Neural progenitor cell (in vitro differentiated cells): ENCODE measurements at regions not wholly inside any gene's neighbourhood (a gene's known extent, or its start where the extent isn't known, plus 50 kb on each side); places are given as distances from the start of the nearest gene placed in this dataset.

Experiments used
- CTCF ChIP-seq: fragments of 200-600 bp; sonication (generic); IDR thresholded peaks from 2 replicates; pipeline ENCODE4 v1.5.1; 2017; ENCODE audit warnings: antibody characterized with exemption, mild to moderate bottlenecking
- EZH2 ChIP-seq: fragments of 200-600 bp; sonication (generic); IDR thresholded peaks from 2 replicates; pipeline ENCODE4 v1.6.1; 2017; ENCODE audit warnings: antibody characterized with exemption, mild to moderate bottlenecking, moderate library complexity

DNA sequence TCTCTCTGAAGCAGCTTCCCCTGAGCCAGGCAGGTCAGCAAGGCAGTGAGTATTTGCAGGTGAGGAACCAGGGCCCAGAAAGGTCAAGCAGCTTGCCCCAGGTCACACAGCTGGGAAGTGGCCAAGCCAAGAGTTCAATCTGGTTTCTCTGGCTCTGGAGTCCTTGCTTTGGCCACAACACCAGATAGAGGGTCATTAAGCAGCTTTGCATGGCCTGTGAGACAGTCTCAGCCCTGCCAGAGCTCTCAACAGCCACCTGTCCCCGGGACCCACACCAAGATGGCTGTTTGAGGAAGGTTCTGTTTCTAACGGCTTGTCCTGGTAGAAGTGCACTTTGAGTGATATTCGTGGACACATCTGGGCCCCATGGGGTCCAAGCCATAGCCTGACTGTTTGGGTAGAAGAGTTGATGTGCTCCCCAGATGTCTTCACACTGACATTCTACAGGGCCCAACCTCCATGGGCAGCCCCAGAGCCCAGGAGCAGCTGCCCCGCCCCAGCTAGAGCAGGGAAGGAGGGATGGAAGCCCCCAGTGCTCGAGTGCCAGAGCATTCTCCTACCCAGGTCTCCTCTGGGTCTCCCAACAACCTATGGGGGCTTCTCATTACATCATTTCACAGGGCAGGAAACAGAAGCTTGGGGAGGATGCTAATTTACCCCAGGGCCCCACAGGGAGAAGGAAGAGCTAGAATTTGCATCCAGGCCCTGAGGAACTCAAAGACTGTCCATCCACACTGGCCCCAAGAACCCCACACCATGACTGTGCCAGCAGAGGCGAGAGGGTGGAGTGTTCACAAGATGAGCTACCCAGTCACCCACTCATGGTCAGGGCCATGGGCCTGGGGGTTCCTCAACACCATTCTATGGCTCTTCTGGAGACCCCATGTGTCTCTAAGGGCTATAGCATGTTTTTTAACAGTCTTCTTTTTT lies 107.3 kb upstream of the CDH5 start:
- TF ChIP-seq CTCF (no peak), EZH2 (no peak)
